Cardiac muscle cell (in vitro differentiated cells and primary cell): ENCODE measurements at regions not wholly inside any gene's neighbourhood (a gene's known extent, or its start where the extent isn't known, plus 50 kb on each side); places are given as distances from the start of the nearest gene placed in this dataset.

ENCODE experiments used
- DNase-seq, 2 donors: peaks; one replicate each; pipeline versions ENCODE4 v3.0.0 to v3.0.0-alpha.2; 2010 to 2017; ENCODE audit warnings: low read depth in 1 of 2, low spot score in 1 of 2
- H3K27ac ChIP-seq: fragments of 200-600 bp; sonication (generic); 2 replicates; pipeline ENCODE4 v1.5.1; 2016
- H3K27me3 ChIP-seq: fragments of 200-600 bp; sonication (generic); 2 replicates; pipeline ENCODE4 v1.6.0; 2016; ENCODE audit warnings: control low read depth
- H3K36me3 ChIP-seq: fragments of 200-600 bp; sonication (generic); 2 replicates; pipeline ENCODE4 v1.5.1; 2016; ENCODE audit warnings: control low read depth
- H3K4me1 ChIP-seq: fragments of 200-600 bp; sonication (generic); 2 replicates; pipeline ENCODE4 v1.8.1; 2017; ENCODE audit warnings: low read depth, mild to moderate bottlenecking, mixed run types
- H3K4me3 ChIP-seq: fragments of 200-600 bp; sonication (generic); 2 replicates; pipeline ENCODE4 v1.5.1; 2016; ENCODE audit warnings: mild to moderate bottlenecking
- H3K9me3 ChIP-seq: fragments of 200-600 bp; sonication (generic); 2 replicates; pipeline ENCODE4 v1.5.1; 2017; ENCODE audit warnings: low read depth, mild to moderate bottlenecking, control low read depth
- CTCF ChIP-seq: IDR thresholded peaks from 2 replicates; pipeline ENCODE4 v1.5.1; 2012; ENCODE audit warnings: low read depth, mild to moderate bottlenecking, low read length

GRCh38 chr21:34255073-34255472, 108.7 kb upstream of the KCNE2 start:
- TF ChIP-seq CTCF = no peak
- Histone ChIP-seq H3K27ac (no peak overlapping the region), H3K4me3 (no peak overlapping the region), H3K9me3 (no peaks in the 10 kb centered on the region), H3K4me1 (no peaks in the 10 kb centered on the region), H3K27me3 (no peaks in the 10 kb centered on the region), H3K36me3 (no peaks in the 10 kb centered on the region)
- no peak for DNase-seq

- Histone ChIP-seq H3K9me3 (no peaks in the 10 kb centered on the region), H3K4me1 (no peaks in the 10 kb centered on the region), H3K4me3 (no peak overlapping the region), H3K27ac (no peak overlapping the region), H3K27me3 (no peaks in the 10 kb centered on the region), H3K36me3 (no peaks in the 10 kb centered on the region)
- DNase-seq = no peak
- TF ChIP-seq CTCF = no peak
Observed at GRCh38 chr21:34260277-34261008, 103.4 kb upstream of the KCNE2 start.

GRCh38 chr21:34261841-34262468, 101.9 kb upstream of the KCNE2 start:
- Histone ChIP-seq H3K4me1 (no peaks in the 10 kb centered on the region), H3K27ac (no peak overlapping the region)

GRCh38 chr21:34262469-34262845, 101.3 kb upstream of the KCNE2 start:
- Histone ChIP-seq H3K27me3 (no peaks in the 10 kb centered on the region), H3K4me3 (no peak overlapping the region), H3K36me3 (no peaks in the 10 kb centered on the region), H3K9me3 (no peaks in the 10 kb centered on the region), H3K27ac (no peak overlapping the region), H3K4me1 (no peaks in the 10 kb centered on the region)
- DNase-seq = no peak
- TF ChIP-seq CTCF = no peak

More at GRCh38 chr21:34261841-34262468, 101.9 kb upstream of the KCNE2 start:
- Histone ChIP-seq H3K36me3 (no peaks in the 10 kb centered on the region), H3K9me3 (no peaks in the 10 kb centered on the region), H3K4me3 (no peak overlapping the region), H3K27me3 (no peaks in the 10 kb centered on the region)
- no peak for DNase-seq
- TF ChIP-seq CTCF = no peak

GRCh38 chr21:34263629-34264028, 100.2 kb upstream of the KCNE2 start:
- H3K4me1 ChIP-seq = no peaks in the 10 kb centered on the region
- H3K4me3 ChIP-seq = no peak overlapping the region
- H3K27me3 ChIP-seq = no peaks in the 10 kb centered on the region
- DNase-seq = no peak
- no peaks in the 10 kb centered on the region for H3K36me3 ChIP-seq
- H3K27ac ChIP-seq = no peak overlapping the region
- no peak for TF ChIP-seq CTCF
- H3K9me3 ChIP-seq = no peaks in the 10 kb centered on the region
